HUES48 (cell line): ENCODE measurements at regions not wholly inside any gene's neighbourhood (a gene's known extent, or its start where the extent isn't known, plus 50 kb on each side); places are given as distances from the start of the nearest gene placed in this dataset.

Experiments
- H3K27ac ChIP-seq: one replicate; pipeline ENCODE4 v1.7.0; 2013; ENCODE audit warnings: low read depth, low read length, inconsistent platforms
- H3K27me3 ChIP-seq: 2 replicates; pipeline ENCODE4 v1.6.1; 2013; ENCODE audit warnings: mild to moderate bottlenecking, low read length; ENCODE audit not compliant: control insufficient read depth, insufficient read depth
- H3K36me3 ChIP-seq: 2 replicates; pipeline ENCODE4 v1.6.1; 2013; ENCODE audit warnings: low read length; ENCODE audit not compliant: control insufficient read depth, insufficient read depth
- H3K4me1 ChIP-seq: 2 replicates; pipeline ENCODE4 v1.6.1; 2013; ENCODE audit warnings: mild to moderate bottlenecking, low read length; ENCODE audit not compliant: control insufficient read depth, insufficient read depth
- H3K4me3 ChIP-seq: 2 replicates; pipeline ENCODE4 v1.5.1; 2013; ENCODE audit warnings: mild to moderate bottlenecking, low read depth, low read length
- H3K9ac ChIP-seq: 2 replicates; pipeline ENCODE4 v1.6.1; 2013; ENCODE audit warnings: mild to moderate bottlenecking, low read depth, low read length, moderate library complexity
- H3K9me3 ChIP-seq: 2 replicates; pipeline ENCODE4 v1.6.1; 2013; ENCODE audit warnings: low read length; ENCODE audit not compliant: control insufficient read depth, insufficient read depth

GRCh38 chr13:111394211-111394922 lies 73.9 kb downstream of the TEX29 start:
- no peaks in the 10 kb centered on the region for H3K4me1 ChIP-seq
- H3K9me3 ChIP-seq, result no peaks in the 10 kb centered on the region
- no peak overlapping the region for H3K27ac ChIP-seq
- H3K9ac ChIP-seq, result no peak overlapping the region
- no peaks in the 10 kb centered on the region for H3K36me3 ChIP-seq
- H3K4me3 ChIP-seq, result no peak overlapping the region
- no peaks in the 10 kb centered on the region for H3K27me3 ChIP-seq

GRCh38 chr13:111395511-111396393 lies 75.3 kb downstream of the TEX29 start:
- Histone ChIP-seq H3K27me3 (no peaks in the 10 kb centered on the region), H3K9me3 (no peaks in the 10 kb centered on the region), H3K4me3 (no peak overlapping the region), H3K27ac (no peak overlapping the region), H3K9ac (no peak overlapping the region), H3K4me1 (no peaks in the 10 kb centered on the region), H3K36me3 (no peaks in the 10 kb centered on the region)

GRCh38 chr13:111396457-111396856 lies 76.0 kb downstream of the TEX29 start:
- no peak overlapping the region for H3K27ac ChIP-seq
- H3K9ac ChIP-seq, result no peak overlapping the region
- no peaks in the 10 kb centered on the region for H3K9me3 ChIP-seq
- H3K27me3 ChIP-seq, result no peaks in the 10 kb centered on the region
- no peaks in the 10 kb centered on the region for H3K36me3 ChIP-seq
- no peaks in the 10 kb centered on the region for H3K4me1 ChIP-seq
- no peak overlapping the region for H3K4me3 ChIP-seq

GRCh38 chr13:111397202-111397880 lies 76.9 kb downstream of the TEX29 start:
- no peak overlapping the region for H3K9ac ChIP-seq
- no peaks in the 10 kb centered on the region for H3K9me3 ChIP-seq
- H3K4me1 ChIP-seq, result no peaks in the 10 kb centered on the region
- H3K27ac ChIP-seq, result no peak overlapping the region
- H3K4me3 ChIP-seq, result no peak overlapping the region
- no peaks in the 10 kb centered on the region for H3K36me3 ChIP-seq
- no peaks in the 10 kb centered on the region for H3K27me3 ChIP-seq

- Histone ChIP-seq H3K27me3 (no peaks in the 10 kb centered on the region), H3K36me3 (no peaks in the 10 kb centered on the region), H3K4me3 (no peak overlapping the region), H3K27ac (no peak overlapping the region), H3K4me1 (no peaks in the 10 kb centered on the region), H3K9me3 (no peaks in the 10 kb centered on the region), H3K9ac (no peak overlapping the region)
Measured at GRCh38 chr13:111398196-111398595, 77.8 kb downstream of the TEX29 start.

- H3K36me3 ChIP-seq, result no peaks in the 10 kb centered on the region
- H3K27me3 ChIP-seq, result no peaks in the 10 kb centered on the region
- H3K4me3 ChIP-seq, result no peak overlapping the region
- no peaks in the 10 kb centered on the region for H3K9me3 ChIP-seq
- H3K9ac ChIP-seq, result no peak overlapping the region
- no peak overlapping the region for H3K27ac ChIP-seq
- H3K4me1 ChIP-seq, result no peaks in the 10 kb centered on the region
Measured at GRCh38 chr13:111398715-111399299, 78.4 kb downstream of the TEX29 start.

- Histone ChIP-seq H3K27ac (no peak overlapping the region), H3K9ac (no peak overlapping the region), H3K27me3 (no peaks in the 10 kb centered on the region), H3K4me3 (no peak overlapping the region), H3K36me3 (no peaks in the 10 kb centered on the region), H3K9me3 (no peaks in the 10 kb centered on the region), H3K4me1 (no peaks in the 10 kb centered on the region)
Measured at GRCh38 chr13:111399334-111399733, 78.9 kb downstream of the TEX29 start.

- H3K27me3 ChIP-seq, result no peaks in the 10 kb centered on the region
- H3K27ac ChIP-seq, result no peak overlapping the region
- H3K9me3 ChIP-seq, result no peaks in the 10 kb centered on the region
- H3K4me1 ChIP-seq, result no peaks in the 10 kb centered on the region
- no peak overlapping the region for H3K4me3 ChIP-seq
- no peaks in the 10 kb centered on the region for H3K36me3 ChIP-seq
- no peak overlapping the region for H3K9ac ChIP-seq
Measured at GRCh38 chr13:111399776-111400538, 79.5 kb downstream of the TEX29 start.

GRCh38 chr13:111401151-111401550 lies 80.7 kb downstream of the TEX29 start:
- Histone ChIP-seq H3K4me3 (no peak overlapping the region), H3K27ac (no peak overlapping the region), H3K4me1 (no peaks in the 10 kb centered on the region), H3K9ac (no peak overlapping the region), H3K27me3 (no peaks in the 10 kb centered on the region), H3K36me3 (no peaks in the 10 kb centered on the region), H3K9me3 (no peaks in the 10 kb centered on the region)

- H3K27ac ChIP-seq, result no peak overlapping the region
- no peaks in the 10 kb centered on the region for H3K27me3 ChIP-seq
- H3K36me3 ChIP-seq, result no peaks in the 10 kb centered on the region
- no peak overlapping the region for H3K9ac ChIP-seq
- no peaks in the 10 kb centered on the region for H3K9me3 ChIP-seq
- no peaks in the 10 kb centered on the region for H3K4me1 ChIP-seq
- no peak overlapping the region for H3K4me3 ChIP-seq
Measured at GRCh38 chr13:111401755-111402154, 81.3 kb downstream of the TEX29 start.
